Posterior vena cava (tissue), 2 donors: ENCODE measurements at regions not wholly inside any gene's neighbourhood (a gene's known extent, or its start where the extent isn't known, plus 50 kb on each side); places are given as distances from the start of the nearest gene placed in this dataset.

Experiments
- DNase-seq: peaks from one replicate; pipeline ENCODE4 v3.0.0-alpha.2; 2020; ENCODE audit warnings: low spot score
- intact Hi-C, 2 donors: fragments of 100-400 bp; cut with DNase I; formaldehyde crosslinking; loops; one replicate each; pipeline versions ENCODE4 v1.14.1 to v1.14.2; 2022 to 2023
- donor health status: DM: yes; HTN: yes; CAD: no.
- donor health status: DM: yes; HTN: yes; CAD: no.

- intact Hi-C loops: no loop called here
- no peak for DNase-seq
These were observed 315.7 kb downstream of the SLC16A7 start for GRCh38 chr12:59911516-59911915.

GRCh38 chr12:59916988-59917387 is 321.2 kb downstream of the SLC16A7 start:
- intact Hi-C loops: no loop called here
- DNase-seq: no peak

GRCh38 chr12:59927032-59927431 is 331.2 kb downstream of the SLC16A7 start:
- intact Hi-C loops: no loop called here
- no peak for DNase-seq

DNA sequence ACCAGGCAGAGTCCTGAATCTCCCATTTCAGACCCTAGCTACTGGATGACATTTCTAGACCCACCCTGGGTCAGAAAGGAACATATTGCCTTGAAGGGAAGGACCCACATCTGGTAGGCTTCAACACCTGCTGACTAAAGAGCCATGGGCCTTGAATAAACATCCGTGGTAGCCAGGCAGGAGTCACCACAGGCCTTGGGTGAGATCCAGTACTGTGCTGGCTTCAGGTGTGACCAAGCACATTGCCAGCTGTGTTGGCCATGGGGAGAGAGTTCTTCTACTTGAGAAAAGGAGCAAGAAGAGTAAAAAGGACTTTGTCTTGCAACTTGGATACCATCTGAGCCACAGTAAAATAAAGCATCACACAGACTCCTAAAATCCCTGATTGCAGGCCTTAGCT is 332.6 kb downstream of the SLC16A7 start:
- intact Hi-C loops: no loop called here
- DNase-seq: no peak

DNA sequence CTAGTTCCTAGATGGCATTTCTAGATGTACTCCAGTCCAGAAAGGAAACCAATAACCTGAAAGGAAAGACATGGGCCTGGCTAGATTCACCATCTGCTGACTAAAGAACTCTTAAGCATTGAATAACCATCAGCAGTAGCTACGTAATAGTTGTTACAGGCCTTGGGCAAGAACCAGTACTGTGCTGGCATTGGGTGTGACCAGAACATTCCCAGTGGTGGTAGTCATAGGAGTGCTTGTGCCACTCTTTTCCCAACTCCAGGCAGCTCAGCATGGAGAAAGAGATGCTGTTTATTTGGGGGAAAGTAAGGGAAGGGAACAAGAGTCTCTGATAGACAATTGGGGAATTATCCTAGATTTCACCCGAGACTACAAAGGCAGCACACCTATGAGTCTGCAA is 333.3 kb downstream of the SLC16A7 start:
- no peak for DNase-seq
- intact Hi-C loops: no loop called here

- no peak for DNase-seq
- intact Hi-C loops: no loop called here
These were observed 338.7 kb downstream of the SLC16A7 start for GRCh38 chr12:59934486-59934885.

GRCh38 chr12:59936534-59936933 is 340.7 kb downstream of the SLC16A7 start:
- intact Hi-C loops: no loop called here

DNA sequence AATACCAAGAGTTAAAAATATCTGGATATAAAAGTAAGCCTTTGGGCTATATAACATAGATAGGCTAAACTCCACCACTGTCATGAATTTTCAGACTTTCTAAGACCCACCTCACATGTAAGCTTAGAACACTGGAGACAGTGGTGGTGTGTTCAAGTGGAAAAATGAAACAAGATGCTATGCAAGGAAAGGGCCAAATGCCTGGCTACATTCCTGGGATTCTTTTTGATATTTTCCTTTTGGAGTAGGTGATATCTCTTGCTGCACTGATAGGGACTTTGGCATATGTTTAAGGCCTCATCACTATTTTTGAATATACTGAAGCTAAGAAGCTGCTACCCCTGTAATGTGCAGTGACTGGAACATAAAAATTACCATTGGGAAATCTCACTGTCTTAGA is 341.3 kb downstream of the SLC16A7 start:
- DNase-seq: no peak
- intact Hi-C loops: no loop called here

More at GRCh38 chr12:59936534-59936933, 340.7 kb downstream of the SLC16A7 start:
- no peak for DNase-seq

GRCh38 chr12:59938190-59938962 is 342.5 kb downstream of the SLC16A7 start:
- no peak for DNase-seq
- intact Hi-C loops: no loop called here

GRCh38 chr12:59940631-59941342 is 345.0 kb downstream of the SLC16A7 start:
- intact Hi-C loops: no loop called here
- no peak for DNase-seq

DNA sequence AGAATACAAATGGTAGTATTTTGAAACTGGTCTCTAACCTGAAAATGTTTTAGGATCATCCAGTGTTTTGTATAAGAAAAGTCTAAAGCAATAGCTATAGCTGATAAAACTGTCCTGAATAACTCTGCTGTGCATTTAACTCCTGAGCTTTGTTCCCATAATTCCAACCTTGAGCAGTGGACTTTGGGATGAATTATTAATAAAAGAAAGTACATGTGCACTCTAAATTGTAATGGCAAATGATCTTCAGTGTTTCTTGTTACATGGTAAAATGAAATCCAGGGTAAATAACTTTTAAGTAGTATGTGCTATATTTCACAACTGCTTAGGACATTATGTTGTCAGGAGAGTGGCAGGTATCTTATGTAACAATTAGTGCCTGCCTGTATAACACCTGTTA is 345.6 kb downstream of the SLC16A7 start:
- no peak for DNase-seq
- intact Hi-C loops: no loop called here

DNA sequence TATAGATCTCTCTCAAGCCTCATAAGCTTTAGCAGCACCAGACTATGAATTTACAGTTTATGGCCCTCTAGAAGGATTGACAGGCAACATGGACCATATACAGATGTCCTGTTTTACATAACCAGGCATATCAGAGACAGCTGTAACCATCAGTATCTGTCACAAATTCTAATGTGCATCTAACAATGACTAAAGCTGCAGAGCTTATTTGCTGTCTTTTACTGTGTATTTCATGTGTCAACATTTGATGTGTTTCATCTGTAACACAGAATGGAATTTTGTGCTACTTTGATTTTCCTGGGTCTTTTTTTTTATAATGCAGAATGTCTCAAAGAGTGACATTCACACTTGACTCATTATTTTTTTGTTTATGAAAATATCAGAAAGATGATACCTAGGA is 348.3 kb downstream of the SLC16A7 start:
- intact Hi-C loops: no loop called here
- DNase-seq: no peak

DNA sequence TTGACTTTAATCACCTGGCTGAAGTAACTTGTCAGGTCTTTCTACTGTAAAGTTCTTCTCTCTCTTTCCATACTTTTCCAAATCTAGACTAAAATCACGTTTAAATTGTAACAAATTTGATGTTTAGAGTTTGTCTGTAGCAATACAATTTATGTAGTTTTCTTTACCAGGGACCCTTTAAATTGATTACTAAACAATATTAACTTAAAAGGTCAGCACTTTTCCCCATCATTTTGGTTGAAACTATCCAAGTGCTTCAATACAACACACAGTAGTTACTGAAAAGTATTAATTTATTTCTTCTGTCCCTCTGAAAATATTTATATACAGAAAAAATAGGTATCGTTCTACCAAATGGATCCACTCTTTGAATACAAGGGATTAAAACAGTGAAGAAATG is 350.8 kb downstream of the SLC16A7 start:
- intact Hi-C loops: no loop called here
- no peak for DNase-seq

- no peak for DNase-seq
- intact Hi-C loops: no loop called here
These were observed 367.7 kb downstream of the SLC16A7 start for GRCh38 chr12:59963546-59963945.

GRCh38 chr12:59972905-59973304 is 377.1 kb downstream of the SLC16A7 start:
- no peak for DNase-seq
- intact Hi-C loops: no loop called here

DNA sequence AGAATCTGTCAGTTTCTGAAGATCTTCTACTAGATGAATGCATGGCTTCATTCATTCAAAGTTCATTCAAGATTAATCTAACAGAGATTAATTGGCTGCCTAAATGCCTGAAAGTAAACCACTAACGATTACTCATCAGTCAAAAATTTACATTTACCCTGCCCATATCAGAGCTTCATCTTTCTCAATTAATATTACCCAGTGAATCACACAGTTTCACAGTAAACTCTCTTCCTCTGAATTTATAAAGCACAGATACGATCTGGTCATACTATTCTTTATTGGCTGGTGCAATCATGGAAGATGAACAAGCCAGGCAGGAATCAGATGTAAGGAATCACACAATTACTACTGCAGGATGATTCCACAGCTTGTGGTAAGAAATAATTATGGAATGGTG is 377.7 kb downstream of the SLC16A7 start:
- intact Hi-C loops: no loop called here
- no peak for DNase-seq

- intact Hi-C loops: no loop called here
- no peak for DNase-seq
These were observed 381.9 kb downstream of the SLC16A7 start for GRCh38 chr12:59977779-59978178.

DNA sequence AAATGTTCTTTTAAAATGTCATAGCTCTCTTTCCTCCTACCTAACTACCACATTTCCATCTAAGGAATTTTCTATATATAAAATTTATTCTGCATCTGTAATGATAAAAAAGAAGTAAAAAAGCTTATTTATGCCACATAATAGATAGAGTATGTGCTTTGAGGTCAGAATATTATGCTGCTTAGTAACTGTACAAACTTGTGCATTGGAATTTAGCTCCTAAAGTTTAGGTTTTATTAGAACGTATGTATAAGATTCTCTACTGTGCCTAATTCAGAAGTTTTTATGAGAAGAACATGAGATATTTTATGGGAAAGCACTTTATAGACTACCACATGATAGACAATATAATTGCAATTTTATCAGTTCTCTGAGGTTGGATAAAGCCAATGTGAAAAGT is 384.6 kb downstream of the SLC16A7 start:
- intact Hi-C loops: no loop called here
- no peak for DNase-seq

GRCh38 chr12:59999291-59999690 is 403.5 kb downstream of the SLC16A7 start:
- intact Hi-C loops: loop anchor here in 1 of 2 donors (5.0 kb wide), 1 partner anchor 373 kb away; no protein-coding TSS in a partner anchor
- DNase-seq: no peak

DNA sequence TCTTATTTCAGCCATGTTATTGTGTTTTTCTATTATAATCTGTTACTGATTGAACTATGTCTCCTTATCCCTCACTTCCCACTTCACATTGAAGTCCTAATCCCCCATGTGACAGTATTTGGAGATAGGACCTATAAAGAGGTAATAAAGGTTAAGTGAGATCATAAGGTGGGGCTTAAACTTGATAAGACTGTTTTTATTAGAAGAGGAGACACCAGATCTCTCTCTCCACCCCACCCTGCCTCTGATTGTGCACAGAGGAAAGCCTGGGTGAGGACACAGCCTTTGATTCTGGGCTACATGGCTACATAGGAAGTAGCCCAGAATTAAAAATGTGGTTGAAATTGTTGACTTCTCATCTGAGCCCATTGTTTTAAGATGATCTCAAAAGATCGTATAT is 414.7 kb downstream of the SLC16A7 start:
- intact Hi-C loops: no loop called here

GRCh38 chr12:60012659-60013058 is 416.8 kb downstream of the SLC16A7 start:
- DNase-seq: no peak
- intact Hi-C loops: no loop called here

More for the DNA sequence above, 414.7 kb downstream of the SLC16A7 start:
- DNase-seq: no peak
